GM12801 (cell line): ENCODE measurements at regions not wholly inside any gene's neighbourhood (a gene's known extent, or its start where the extent isn't known, plus 50 kb on each side); places are given as distances from the start of the nearest gene placed in this dataset.

Experiments
- TF ChIP-seq, protein P1 (sequence below): IDR thresholded peaks from one replicate; pipeline ENCODE4 v1.5.1; 2011; ENCODE audit warnings: control low read depth; ENCODE audit not compliant: insufficient read length; ENCODE audit errors: extremely low read depth

DNA sequence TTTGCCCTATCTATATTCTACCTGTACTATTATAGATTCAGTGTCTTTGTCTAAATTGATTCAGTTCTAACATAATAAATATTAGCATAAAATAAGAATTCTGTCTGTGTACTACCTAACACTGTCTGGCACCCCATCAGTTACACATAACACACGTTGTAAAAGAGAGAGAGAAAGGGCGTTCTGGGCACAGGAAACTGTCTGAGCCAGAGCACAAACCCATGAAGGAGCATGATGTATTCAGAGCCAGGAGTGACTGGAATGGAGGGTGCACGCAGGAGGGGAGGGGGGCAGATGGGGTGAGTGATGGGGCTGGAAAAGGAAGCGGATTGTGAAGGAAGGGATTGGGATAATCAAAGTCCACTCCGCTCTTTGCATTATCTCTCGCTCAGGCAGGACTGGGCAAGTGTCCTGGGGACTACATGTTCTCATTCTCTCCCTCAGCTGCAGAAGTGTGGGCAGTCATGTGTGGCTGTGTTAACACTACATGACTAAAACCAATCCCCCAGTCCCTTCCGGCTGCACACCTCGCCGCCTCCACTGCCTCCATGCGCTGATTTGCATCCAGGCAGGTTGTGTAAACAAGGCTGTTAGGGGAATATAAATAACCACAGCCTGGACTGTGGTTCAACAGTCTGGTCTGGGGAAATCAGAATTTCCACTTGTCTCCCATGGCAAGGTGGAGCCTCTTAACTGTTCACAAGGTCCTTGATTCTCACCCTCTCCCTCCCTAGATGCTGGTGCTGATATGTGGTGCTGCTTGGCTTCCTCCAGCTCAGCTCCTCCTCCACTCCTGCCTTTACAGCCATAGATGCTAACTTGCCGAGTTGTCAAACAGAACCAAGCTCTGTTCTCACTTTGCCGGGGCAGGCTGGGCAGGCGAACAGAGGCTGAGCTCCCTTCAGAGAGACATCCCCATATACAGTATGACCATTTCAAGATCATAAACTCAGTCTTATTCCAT is 367.5 kb upstream of the BRINP1 start:
- TF ChIP-seq, protein P1, sequence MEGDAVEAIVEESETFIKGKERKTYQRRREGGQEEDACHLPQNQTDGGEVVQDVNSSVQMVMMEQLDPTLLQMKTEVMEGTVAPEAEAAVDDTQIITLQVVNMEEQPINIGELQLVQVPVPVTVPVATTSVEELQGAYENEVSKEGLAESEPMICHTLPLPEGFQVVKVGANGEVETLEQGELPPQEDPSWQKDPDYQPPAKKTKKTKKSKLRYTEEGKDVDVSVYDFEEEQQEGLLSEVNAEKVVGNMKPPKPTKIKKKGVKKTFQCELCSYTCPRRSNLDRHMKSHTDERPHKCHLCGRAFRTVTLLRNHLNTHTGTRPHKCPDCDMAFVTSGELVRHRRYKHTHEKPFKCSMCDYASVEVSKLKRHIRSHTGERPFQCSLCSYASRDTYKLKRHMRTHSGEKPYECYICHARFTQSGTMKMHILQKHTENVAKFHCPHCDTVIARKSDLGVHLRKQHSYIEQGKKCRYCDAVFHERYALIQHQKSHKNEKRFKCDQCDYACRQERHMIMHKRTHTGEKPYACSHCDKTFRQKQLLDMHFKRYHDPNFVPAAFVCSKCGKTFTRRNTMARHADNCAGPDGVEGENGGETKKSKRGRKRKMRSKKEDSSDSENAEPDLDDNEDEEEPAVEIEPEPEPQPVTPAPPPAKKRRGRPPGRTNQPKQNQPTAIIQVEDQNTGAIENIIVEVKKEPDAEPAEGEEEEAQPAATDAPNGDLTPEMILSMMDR = no peak

DNA sequence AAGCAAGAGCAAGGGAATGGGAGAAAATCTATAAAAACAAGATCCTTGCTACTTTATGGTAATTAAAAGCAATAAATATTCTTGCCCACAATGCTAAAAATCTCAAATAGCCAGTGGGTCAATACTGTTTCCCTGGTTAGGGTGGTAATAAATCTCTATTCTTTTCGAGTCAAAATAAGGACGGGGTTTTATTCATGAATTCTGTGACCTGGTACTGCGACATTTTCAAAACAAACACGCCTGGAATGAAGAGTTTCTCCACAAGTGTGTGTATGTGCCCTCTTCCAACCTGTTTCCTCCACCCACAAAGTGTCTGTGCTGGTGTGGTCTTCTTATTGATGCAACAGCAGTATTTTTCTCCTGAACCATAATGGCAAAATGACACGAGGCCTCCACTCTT is 358.8 kb upstream of the BRINP1 start:
- TF ChIP-seq, protein P1 = no peak

DNA sequence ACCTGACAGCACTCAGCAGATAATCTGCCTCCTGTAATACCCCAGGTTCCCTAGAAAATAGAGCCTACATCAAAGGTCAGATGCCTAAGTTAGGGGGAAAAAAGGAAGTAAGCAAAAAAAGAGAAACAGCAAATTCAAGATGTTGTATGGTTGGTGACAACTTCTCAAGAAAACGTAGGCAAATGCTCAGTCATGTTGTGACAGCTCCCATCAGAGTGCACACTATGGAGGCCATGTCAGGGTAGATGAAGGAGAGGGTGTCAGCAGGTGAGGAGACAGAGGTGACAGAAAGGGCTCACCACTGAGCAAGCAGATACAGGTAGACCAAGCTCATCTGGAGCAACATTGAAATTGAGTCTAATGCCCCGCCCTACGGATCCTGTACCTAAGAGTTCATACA is 356.8 kb upstream of the BRINP1 start:
- TF ChIP-seq, protein P1 = no peak

DNA sequence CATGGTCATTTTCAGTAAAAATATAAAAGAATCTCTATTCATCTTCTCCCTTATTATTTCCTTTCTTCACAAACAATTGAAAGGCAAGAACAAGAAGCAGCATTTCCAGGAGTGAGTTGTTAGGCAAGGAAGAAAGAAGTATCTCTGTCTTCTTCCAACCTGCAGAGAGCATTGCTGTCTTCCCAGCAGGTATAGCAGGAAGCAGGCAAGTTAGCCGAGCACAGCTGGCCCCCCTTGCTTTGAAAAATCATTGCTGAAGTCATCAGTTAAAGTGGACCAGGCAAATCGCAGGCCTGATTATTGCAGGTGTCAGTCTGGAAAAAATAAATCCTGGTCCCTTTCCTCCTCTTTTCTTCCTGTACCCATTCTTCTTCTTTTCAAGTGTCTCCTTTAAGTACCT is 353.1 kb upstream of the BRINP1 start:
- TF ChIP-seq, protein P1 = no peak

DNA sequence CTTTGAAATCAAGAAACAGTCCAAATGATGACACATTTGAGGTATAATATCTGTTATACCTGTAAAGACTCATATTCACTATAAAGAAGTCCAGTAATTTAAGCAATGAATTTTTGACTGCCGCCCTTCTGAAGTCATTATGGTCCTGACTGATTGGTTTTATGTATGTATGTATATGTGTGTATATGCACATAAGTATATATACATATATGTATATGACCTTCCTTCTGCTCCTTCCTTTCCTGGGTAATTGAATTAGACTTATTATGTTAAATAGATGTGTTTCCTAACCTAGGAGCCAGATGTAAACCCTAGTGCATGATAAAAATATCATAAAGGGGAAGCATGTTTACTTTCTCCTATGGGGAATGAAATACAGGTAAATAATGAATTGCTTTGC is 343.1 kb upstream of the BRINP1 start:
- TF ChIP-seq, protein P1 = no peak

DNA sequence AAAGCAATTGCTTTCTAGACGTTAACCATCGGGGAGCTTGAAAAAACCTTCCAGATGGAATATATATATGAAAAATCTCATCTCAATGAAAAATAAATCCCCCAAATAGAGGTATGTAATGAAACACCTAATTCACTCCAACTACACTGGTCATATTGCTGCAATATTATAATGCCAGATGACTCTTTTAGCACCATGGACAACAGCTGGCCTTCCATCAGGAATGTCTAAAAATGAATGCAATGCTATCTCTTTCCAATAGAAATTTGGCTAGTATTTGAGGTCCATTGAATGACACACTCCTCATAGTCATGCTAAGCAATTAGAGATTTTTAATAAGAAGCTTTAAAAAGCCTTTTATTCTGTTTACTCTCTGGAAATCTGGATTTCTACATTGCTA is 340.2 kb upstream of the BRINP1 start:
- TF ChIP-seq, protein P1 = no peak

DNA sequence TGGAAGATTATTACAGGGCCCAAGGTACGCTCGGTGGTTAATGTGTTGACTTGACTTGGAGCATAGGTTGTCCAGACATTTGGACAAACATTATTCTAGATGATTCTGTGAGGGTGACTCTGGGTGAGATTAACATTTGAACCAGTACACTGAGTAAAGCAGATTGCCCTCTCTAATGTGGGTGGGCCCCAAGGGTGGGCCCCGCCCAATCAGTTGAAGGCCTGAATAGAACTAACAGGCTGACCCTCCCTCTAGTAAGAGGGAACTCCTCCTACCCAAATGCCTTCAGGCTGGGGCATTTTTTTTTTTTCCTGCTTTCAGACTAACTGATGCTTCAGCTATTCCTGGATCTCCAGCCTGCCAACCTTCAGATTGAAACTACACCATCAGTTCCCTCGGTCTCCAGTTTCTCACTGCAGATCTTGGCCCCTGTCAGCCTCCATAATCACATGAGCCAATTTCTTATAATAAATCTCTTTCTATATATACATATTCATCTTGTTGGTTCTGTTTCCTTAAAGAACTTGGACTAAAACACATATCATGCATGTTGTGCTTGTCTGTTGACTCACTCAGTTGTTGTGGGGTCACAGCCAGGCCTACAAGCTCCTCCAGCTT is 338.1 kb upstream of the BRINP1 start:
- TF ChIP-seq, protein P1 = no peak
